ENCODE measurements at regions not wholly inside any gene's neighbourhood (a gene's known extent, or its start where the extent isn't known, plus 50 kb on each side); places are given as distances from the start of the nearest gene placed in this dataset.

DNA sequence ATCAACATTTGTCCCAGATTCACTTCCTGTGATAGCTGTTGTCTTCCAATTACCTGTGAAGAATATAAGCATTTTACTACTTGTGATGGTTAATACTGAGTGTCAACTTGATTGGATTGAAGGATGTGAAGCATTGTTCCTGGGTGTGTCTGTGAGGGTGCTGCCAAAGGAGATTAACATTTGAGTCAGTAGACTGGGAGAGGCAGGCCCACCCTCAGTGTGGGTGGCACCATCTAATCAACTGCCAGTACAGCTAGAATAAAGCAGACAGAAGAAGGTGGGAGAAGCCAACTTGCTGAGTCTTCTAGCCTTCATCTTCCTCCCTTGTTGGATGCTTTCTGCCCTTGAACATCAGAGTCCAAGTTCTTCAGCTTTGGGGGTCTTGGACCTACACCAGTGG, 660.4 kb upstream of the GOT2 start:
- TF ChIP-seq EP300 (IDR thresholded peaks at IDR 0.05; ENCODE audit: borderline replicate concordance), result no peak
- no peak for TF ChIP-seq YY1 (IDR thresholded peaks at IDR 0.05; ENCODE audit: low read depth)
- no peak for TF ChIP-seq TEAD4 (IDR thresholded peaks at IDR 0.05)
- TF ChIP-seq RAD21 (IDR thresholded peaks at IDR 0.05; ENCODE audit: low read depth), result no peak
- TF ChIP-seq, protein P1, sequence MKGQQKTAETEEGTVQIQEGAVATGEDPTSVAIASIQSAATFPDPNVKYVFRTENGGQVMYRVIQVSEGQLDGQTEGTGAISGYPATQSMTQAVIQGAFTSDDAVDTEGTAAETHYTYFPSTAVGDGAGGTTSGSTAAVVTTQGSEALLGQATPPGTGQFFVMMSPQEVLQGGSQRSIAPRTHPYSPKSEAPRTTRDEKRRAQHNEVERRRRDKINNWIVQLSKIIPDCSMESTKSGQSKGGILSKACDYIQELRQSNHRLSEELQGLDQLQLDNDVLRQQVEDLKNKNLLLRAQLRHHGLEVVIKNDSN (IDR thresholded peaks at IDR 0.05), result no peak
- TF ChIP-seq CREB1 (IDR thresholded peaks at IDR 0.05; ENCODE audit: low read depth), result no peak
- no peak for TF ChIP-seq ZBTB7A (IDR thresholded peaks at IDR 0.05; ENCODE audit: low read depth)
- TF ChIP-seq TAF1 (IDR thresholded peaks at IDR 0.05; ENCODE audit: low read depth), result no peak
- TF ChIP-seq NFIC (IDR thresholded peaks at IDR 0.05), result no peak

- TF ChIP-seq MAX (IDR thresholded peaks at IDR 0.05) (no peak), FOXM1 (IDR thresholded peaks at IDR 0.05; ENCODE audit: borderline replicate concordance, low read depth) (no peak), TEAD4 (IDR thresholded peaks at IDR 0.05) (no peak), NFIC (IDR thresholded peaks at IDR 0.05) (no peak), YY1 (IDR thresholded peaks at IDR 0.05; ENCODE audit: low read depth) (no peak), CREB1 (IDR thresholded peaks at IDR 0.05; ENCODE audit: low read depth) (no peak), CEBPB (IDR thresholded peaks at IDR 0.05) (no peak), TCF12 (IDR thresholded peaks at IDR 0.05; ENCODE audit: low read depth) (no peak), EGR1 (IDR thresholded peaks at IDR 0.05) (no peak)
- TF ChIP-seq, protein P2, sequence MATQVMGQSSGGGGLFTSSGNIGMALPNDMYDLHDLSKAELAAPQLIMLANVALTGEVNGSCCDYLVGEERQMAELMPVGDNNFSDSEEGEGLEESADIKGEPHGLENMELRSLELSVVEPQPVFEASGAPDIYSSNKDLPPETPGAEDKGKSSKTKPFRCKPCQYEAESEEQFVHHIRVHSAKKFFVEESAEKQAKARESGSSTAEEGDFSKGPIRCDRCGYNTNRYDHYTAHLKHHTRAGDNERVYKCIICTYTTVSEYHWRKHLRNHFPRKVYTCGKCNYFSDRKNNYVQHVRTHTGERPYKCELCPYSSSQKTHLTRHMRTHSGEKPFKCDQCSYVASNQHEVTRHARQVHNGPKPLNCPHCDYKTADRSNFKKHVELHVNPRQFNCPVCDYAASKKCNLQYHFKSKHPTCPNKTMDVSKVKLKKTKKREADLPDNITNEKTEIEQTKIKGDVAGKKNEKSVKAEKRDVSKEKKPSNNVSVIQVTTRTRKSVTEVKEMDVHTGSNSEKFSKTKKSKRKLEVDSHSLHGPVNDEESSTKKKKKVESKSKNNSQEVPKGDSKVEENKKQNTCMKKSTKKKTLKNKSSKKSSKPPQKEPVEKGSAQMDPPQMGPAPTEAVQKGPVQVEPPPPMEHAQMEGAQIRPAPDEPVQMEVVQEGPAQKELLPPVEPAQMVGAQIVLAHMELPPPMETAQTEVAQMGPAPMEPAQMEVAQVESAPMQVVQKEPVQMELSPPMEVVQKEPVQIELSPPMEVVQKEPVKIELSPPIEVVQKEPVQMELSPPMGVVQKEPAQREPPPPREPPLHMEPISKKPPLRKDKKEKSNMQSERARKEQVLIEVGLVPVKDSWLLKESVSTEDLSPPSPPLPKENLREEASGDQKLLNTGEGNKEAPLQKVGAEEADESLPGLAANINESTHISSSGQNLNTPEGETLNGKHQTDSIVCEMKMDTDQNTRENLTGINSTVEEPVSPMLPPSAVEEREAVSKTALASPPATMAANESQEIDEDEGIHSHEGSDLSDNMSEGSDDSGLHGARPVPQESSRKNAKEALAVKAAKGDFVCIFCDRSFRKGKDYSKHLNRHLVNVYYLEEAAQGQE (IDR thresholded peaks at IDR 0.05; ENCODE audit: low read depth), result no peak
Observed at GRCh38 chr16:59392911-59393310, 658.8 kb upstream of the GOT2 start.

GRCh38 chr16:59391617-59392364, 657.7 kb upstream of the GOT2 start:
- TF ChIP-seq ZBTB7A (IDR thresholded peaks at IDR 0.05; ENCODE audit: low read depth), result no peak
- TF ChIP-seq, protein P2 (IDR thresholded peaks at IDR 0.05; ENCODE audit: low read depth), result no peak
- no peak for TF ChIP-seq CREB1 (IDR thresholded peaks at IDR 0.05; ENCODE audit: low read depth)
- TF ChIP-seq EGR1 (IDR thresholded peaks at IDR 0.05), result no peak
- TF ChIP-seq RAD21 (IDR thresholded peaks at IDR 0.05; ENCODE audit: low read depth), result no peak
- TF ChIP-seq FOXM1 (IDR thresholded peaks at IDR 0.05; ENCODE audit: borderline replicate concordance, low read depth), result no peak
- TF ChIP-seq EP300 (IDR thresholded peaks at IDR 0.05; ENCODE audit: borderline replicate concordance), result no peak
- no peak for TF ChIP-seq TEAD4 (IDR thresholded peaks at IDR 0.05)
- TF ChIP-seq YY1 (IDR thresholded peaks at IDR 0.05; ENCODE audit: low read depth), result no peak

GRCh38 chr16:59385959-59386358, 651.8 kb upstream of the GOT2 start:
- TF ChIP-seq, protein P2 (IDR thresholded peaks at IDR 0.05; ENCODE audit: low read depth), result no peak
- TF ChIP-seq, protein P1 (IDR thresholded peaks at IDR 0.05), result no peak
- TF ChIP-seq CEBPB (IDR thresholded peaks at IDR 0.05) (no peak), TEAD4 (IDR thresholded peaks at IDR 0.05) (no peak), EGR1 (IDR thresholded peaks at IDR 0.05) (no peak), TCF12 (IDR thresholded peaks at IDR 0.05; ENCODE audit: low read depth) (no peak), FOXM1 (IDR thresholded peaks at IDR 0.05; ENCODE audit: borderline replicate concordance, low read depth) (no peak), RAD21 (IDR thresholded peaks at IDR 0.05; ENCODE audit: low read depth) (no peak), CREB1 (IDR thresholded peaks at IDR 0.05; ENCODE audit: low read depth) (no peak), MAX (IDR thresholded peaks at IDR 0.05) (no peak), ZBTB7A (IDR thresholded peaks at IDR 0.05; ENCODE audit: low read depth) (no peak), YY1 (IDR thresholded peaks at IDR 0.05; ENCODE audit: low read depth) (no peak), NFIC (IDR thresholded peaks at IDR 0.05) (no peak), TAF1 (IDR thresholded peaks at IDR 0.05; ENCODE audit: low read depth) (no peak), EP300 (IDR thresholded peaks at IDR 0.05; ENCODE audit: borderline replicate concordance) (no peak)
